Small intestine (tissue), 7 donors: ENCODE measurements at regions not wholly inside any gene's neighbourhood (a gene's known extent, or its start where the extent isn't known, plus 50 kb on each side); places are given as distances from the start of the nearest gene placed in this dataset.

Source experiments
- DNase-seq, 2 donors: peaks; one replicate each; pipeline versions ENCODE4 v3.0.0 to v3.0.0-alpha.2; 2013
- FAIRE-seq: peaks from 2 replicates; lab custom pipeline; 2012; peaks lifted over from hg19 to GRCh38; lab: Jason Lieb, UNC
- H3K27ac ChIP-seq, 3 donors: one replicate each; pipeline ENCODE4 v1.5.1; 2013; ENCODE audit warnings: low read length in 2 of 3, mild to moderate bottlenecking in 2 of 3, control low read depth in 1 of 3, inconsistent platforms in 1 of 3, low read depth in 1 of 3, moderate library complexity in 1 of 3
- H3K27me3 ChIP-seq, 3 donors: one replicate each; pipeline ENCODE4 v1.6.1; 2013; ENCODE audit warnings: low read length in 3 of 3, inconsistent platforms in 1 of 3; ENCODE audit not compliant: control insufficient read depth in 3 of 3, insufficient read depth in 3 of 3
- H3K36me3 ChIP-seq, 3 donors: one replicate each; pipeline ENCODE4 v1.6.1; 2013; ENCODE audit warnings: low read length in 3 of 3, inconsistent platforms in 1 of 3, low read depth in 1 of 3, mild to moderate bottlenecking in 1 of 3, moderate library complexity in 1 of 3; ENCODE audit not compliant: control insufficient read depth in 3 of 3, insufficient read depth in 2 of 3
- H3K4me1 ChIP-seq, 3 donors: one replicate each; pipeline ENCODE4 v1.6.1; 2013; ENCODE audit warnings: low read length in 2 of 3, inconsistent platforms in 1 of 3, low read depth in 1 of 3, mild to moderate bottlenecking in 1 of 3, moderate library complexity in 1 of 3; ENCODE audit not compliant: control insufficient read depth in 3 of 3, insufficient read depth in 2 of 3
- H3K4me3 ChIP-seq, 3 donors: one replicate each; pipeline ENCODE4 v1.5.1; 2013; ENCODE audit warnings: low read length in 3 of 3, control low read depth in 1 of 3, inconsistent platforms in 1 of 3, low read depth in 1 of 3, mild to moderate bottlenecking in 1 of 3, moderate library complexity in 1 of 3
- H3K9me3 ChIP-seq, 2 donors: one replicate each; pipeline ENCODE4 v1.6.1; 2013; ENCODE audit warnings: low read depth in 1 of 2, low read length in 1 of 2; ENCODE audit not compliant: control insufficient read depth in 2 of 2, insufficient read depth in 1 of 2
- WGBS, 3 donors: extraction: QIAGEN DNeasy Blood & Tissue Kit; methylation state at CpG; one replicate each; pipeline ENCODE4 v1.1.7; 2013; 5-methylcytosine and 5-hydroxymethylcytosine counted together
- donor health status: healthy with polysubstance abuse.
- donor health status: control.
- donor health status: control.
- donor health status: Bipolar disorder and iron deficiency.
- donor health status: healthy.

GRCh38 chr11:62044639-62045121 is 77.2 kb upstream of the FTH1 start:
- Histone ChIP-seq H3K27ac (peak overlapping the region; percentile 62 to 85 (median 78)), H3K36me3 (no peaks in the 10 kb centered on the region)

GRCh38 chr11:62035293-62035692 is 67.9 kb upstream of the FTH1 start:
- no peak overlapping the region for H3K4me3 ChIP-seq
- no peaks in the 10 kb centered on the region for H3K4me1 ChIP-seq
- no peaks in the 10 kb centered on the region for H3K27me3 ChIP-seq
- no peak for FAIRE-seq
- DNase-seq = no peak
- no peaks in the 10 kb centered on the region for H3K36me3 ChIP-seq
- no peak overlapping the region for H3K27ac ChIP-seq
- H3K9me3 ChIP-seq = peaks cover 0 to 20% of the 10 kb centered on the region in 2 donors

More at GRCh38 chr11:62044639-62045121, 77.2 kb upstream of the FTH1 start:
- Histone ChIP-seq H3K4me3 (no peak overlapping the region), H3K9me3 (no peaks in the 10 kb centered on the region), H3K27me3 (no peaks in the 10 kb centered on the region), H3K4me1 (peaks cover 7 to 71% (median 9%) of the 10 kb centered on the region in 3 donors)
- 31 to 68% (median 50%) methylated on average over 8 of the region's 8 CpGs for WGBS, 3 donors
- DNase-seq (peak; percentile 47 to 80), FAIRE-seq (no peak)

GRCh38 chr11:62034036-62034338 is 66.6 kb upstream of the FTH1 start:
- Histone ChIP-seq H3K36me3 (no peaks in the 10 kb centered on the region), H3K9me3 (peaks cover 0 to 20% of the 10 kb centered on the region in 2 donors), H3K27me3 (no peaks in the 10 kb centered on the region), H3K4me3 (no peak overlapping the region), H3K27ac (no peak overlapping the region), H3K4me1 (no peaks in the 10 kb centered on the region)
- DNase-seq = no peak
- no peak for FAIRE-seq
- 78 to 100% (median 95%) methylated on average over 1 of the region's 1 CpG for WGBS, 3 donors

GRCh38 chr11:62033191-62034035 is 66.0 kb upstream of the FTH1 start:
- no peaks in the 10 kb centered on the region for H3K4me1 ChIP-seq
- H3K27ac ChIP-seq = no peak overlapping the region
- 79% methylated on average over 12 of the region's 12 CpGs for WGBS, 3 donors
- no peaks in the 10 kb centered on the region for H3K36me3 ChIP-seq
- H3K27me3 ChIP-seq = no peaks in the 10 kb centered on the region
- peaks cover 0 to 20% of the 10 kb centered on the region in 2 donors for H3K9me3 ChIP-seq
- no peak overlapping the region for H3K4me3 ChIP-seq
- FAIRE-seq = no peak
- no peak for DNase-seq

- Histone ChIP-seq H3K4me3 (no peak overlapping the region), H3K9me3 (peaks cover 0 to 30% of the 10 kb centered on the region in 2 donors), H3K4me1 (peaks cover 0 to 8% (median 0%) of the 10 kb centered on the region in 3 donors), H3K27ac (no peak overlapping the region), H3K27me3 (no peaks in the 10 kb centered on the region), H3K36me3 (no peaks in the 10 kb centered on the region)
- FAIRE-seq (no peak), DNase-seq (no peak)
- WGBS, 3 donors = 88 to 92% (median 91%) methylated on average over 8 of the region's 8 CpGs
Measured at GRCh38 chr11:62030071-62030684, 62.7 kb upstream of the FTH1 start.

GRCh38 chr11:62026739-62027370 is 59.4 kb upstream of the FTH1 start:
- peaks cover 0 to 14% (median 0%) of the 10 kb centered on the region in 3 donors for H3K4me1 ChIP-seq
- DNase-seq (no peak), FAIRE-seq (no peak)
- H3K4me3 ChIP-seq = no peak overlapping the region
- H3K9me3 ChIP-seq = peaks cover 0 to 17% of the 10 kb centered on the region in 2 donors
- H3K36me3 ChIP-seq = no peaks in the 10 kb centered on the region
- H3K27me3 ChIP-seq = no peaks in the 10 kb centered on the region
- WGBS, 3 donors = 89 to 97% (median 96%) methylated on average over 6 of the region's 6 CpGs
- no peak overlapping the region for H3K27ac ChIP-seq

- Histone ChIP-seq H3K4me1 (peaks cover 0 to 14% (median 0%) of the 10 kb centered on the region in 3 donors), H3K27me3 (no peaks in the 10 kb centered on the region), H3K27ac (peak overlapping the region; percentile 71 to 92 (median 78)), H3K4me3 (peak overlapping the region in 2 of 3 donors; percentile 10 to 12), H3K9me3 (peaks cover 0 to 26% of the 10 kb centered on the region in 2 donors), H3K36me3 (no peaks in the 10 kb centered on the region)
- FAIRE-seq = no peak
- 5 to 17% (median 6%) methylated on average over 13 of the region's 13 CpGs for WGBS, 3 donors
- peak; percentile 93 to 94 for DNase-seq
Measured at GRCh38 chr11:62025487-62026105, 58.2 kb upstream of the FTH1 start.

- Histone ChIP-seq H3K27me3 (no peaks in the 10 kb centered on the region), H3K36me3 (no peaks in the 10 kb centered on the region), H3K9me3 (peaks cover 0 to 29% of the 10 kb centered on the region in 2 donors), H3K4me1 (peaks cover 0 to 16% (median 0%) of the 10 kb centered on the region in 3 donors), H3K4me3 (peak overlapping the region in 1 of 3 donors; percentile 4), H3K27ac (peak overlapping the region; percentile 71 to 92 (median 78))
- no peak for DNase-seq
- FAIRE-seq = no peak
- 55 to 60% (median 57%) methylated on average over 6 of the region's 6 CpGs for WGBS, 3 donors
Measured at GRCh38 chr11:62024936-62025486, 57.6 kb upstream of the FTH1 start.
